Panc1 (cell line): ENCODE measurements at regions not wholly inside any gene's neighbourhood (a gene's known extent, or its start where the extent isn't known, plus 50 kb on each side); places are given as distances from the start of the nearest gene placed in this dataset.
"Not testable (repeated sequence)": the region's sequence is repeated elsewhere in the genome, so short reads cannot be mapped to it uniquely, and the experiment has no call there.

Source experiments
- ATAC-seq: fragments of 200-7000 bp; cut with Tn5 transposase; 2 replicates; pipeline ENCODE4 v1.9.1; 2020; ENCODE audit warnings: mild to moderate bottlenecking, moderate library complexity
- BruUV-seq: library from RNA; stranded (reverse); fragments of 400-500 nt; replicated peaks from 2 replicates; lab custom pipeline; 2021; lab: Mats Ljungman, UMichigan
- CTCF ChIA-PET: fragments of 300-600 bp; sonication (Branson Sonifier 250); formaldehyde crosslinking; loops from one replicate; lab custom pipeline; 2022; ENCODE audit warnings: antibody characterized with exemption; lab: Charles Lee
- POLR2A ChIA-PET: fragments of 300-600 bp; sonication (Branson Sonifier 250); formaldehyde crosslinking; loops from one replicate; lab custom pipeline; 2022; ENCODE audit warnings: antibody characterized with exemption; lab: Charles Lee
- DNase-seq: peaks from one replicate; pipeline ENCODE4 v3.0.0-alpha.2; 2010; ENCODE audit warnings: low read depth, low spot score
- H3K27ac ChIP-seq: 2 replicates; pipeline ENCODE4 v1.5.1; 2011; ENCODE audit warnings: mild to moderate bottlenecking, low read length, inconsistent platforms
- H3K27me3 ChIP-seq: fragments of 200-500 bp; sonication (Bioruptor generic); 2 replicates; pipeline ENCODE4 v1.6.0; 2014; ENCODE audit warnings: low read length, inconsistent platforms; ENCODE audit not compliant: control insufficient read depth, insufficient read depth
- H3K36me3 ChIP-seq: fragments of 200-500 bp; sonication (Bioruptor generic); 2 replicates; pipeline ENCODE4 v1.5.1; 2014; ENCODE audit warnings: inconsistent platforms, mild to moderate bottlenecking, low read length, moderate library complexity; ENCODE audit not compliant: control insufficient read depth, insufficient read depth
- H3K4me1 ChIP-seq: 2 replicates; pipeline ENCODE4 v1.5.1; 2011; ENCODE audit warnings: inconsistent platforms, mild to moderate bottlenecking, low read length, moderate library complexity; ENCODE audit not compliant: control insufficient read depth, insufficient read depth
- H3K4me3 ChIP-seq, 2 experiments: 2 replicates each; pipeline ENCODE4 v1.5.1; 2011 to 2012; ENCODE audit warnings: low read depth in 2 of 2, low read length in 2 of 2, mild to moderate bottlenecking in 2 of 2, inconsistent platforms in 1 of 2, moderate library complexity in 1 of 2
- H3K9me3 ChIP-seq: fragments of 200-500 bp; sonication (Bioruptor generic); 2 replicates; pipeline ENCODE4 v1.5.1; 2014; ENCODE audit warnings: low read depth, mild to moderate bottlenecking, inconsistent platforms, low read length, moderate library complexity; ENCODE audit not compliant: control insufficient read depth, insufficient read depth
- POLR2AphosphoS5 ChIP-seq: IDR thresholded peaks from 2 replicates; pipeline ENCODE4 v1.6.1; 2012; ENCODE audit warnings: mild to moderate bottlenecking, low read depth, low read length, moderate library complexity
- SIN3A ChIP-seq: IDR thresholded peaks from 2 replicates; pipeline ENCODE4 v1.6.1; 2012; ENCODE audit warnings: low read depth, mild to moderate bottlenecking, low read length, moderate library complexity, borderline replicate concordance; ENCODE audit not compliant: insufficient read depth
- TCF7L2 ChIP-seq: IDR thresholded peaks from 2 replicates; pipeline ENCODE4 v1.6.1; 2011; ENCODE audit warnings: mild to moderate bottlenecking, low read depth, low read length, inconsistent platforms
- in situ Hi-C: cut with HindIII; loops from 2 replicates; pipeline ENCODE4 v1.10.0; 2016; ENCODE audit warnings: low sequenced_read_pairs, low pct_unique_long_range_greater_than_20kb
- intact Hi-C: fragments of 100-400 bp; cut with micrococcal nuclease; formaldehyde crosslinking; loops from one replicate; pipeline ENCODE4 v1.10.0; 2022; ENCODE audit not compliant: unreplicated experiment
- TF ChIP-seq, protein P1 (sequence below): fragments of 450-650 bp; IDR thresholded peaks from 2 replicates; pipeline ENCODE4 v1.5.1; 2017; ENCODE audit warnings: mild to moderate bottlenecking
- TF ChIP-seq, protein P2 (sequence below), 2 experiments: IDR thresholded peaks; 2 replicates each; pipeline ENCODE4 v1.6.1; 2011 to 2012; ENCODE audit warnings: low read depth in 2 of 2, control low read depth in 1 of 2, low read length in 1 of 2, mild to moderate bottlenecking in 1 of 2, moderate library complexity in 1 of 2; ENCODE audit not compliant: insufficient read depth in 1 of 2

DNA sequence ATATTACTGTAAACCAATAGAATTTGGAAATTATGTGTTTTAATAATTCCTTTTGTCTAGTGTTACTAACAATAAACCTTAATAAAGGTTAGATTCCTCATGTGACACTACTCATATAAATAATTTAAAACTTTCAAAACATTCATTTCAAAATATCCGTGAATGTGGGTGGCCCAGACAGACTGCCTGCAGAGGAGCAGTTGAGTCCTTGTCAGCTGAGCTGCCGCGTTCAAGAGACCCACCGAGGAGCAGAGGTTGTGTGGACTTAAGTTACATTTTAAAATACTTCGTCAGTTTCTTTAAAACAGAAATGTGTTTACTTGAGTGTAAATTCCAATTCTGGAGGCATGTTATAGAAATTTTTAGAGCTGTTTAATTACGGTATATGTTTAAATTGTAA is 64.2 kb upstream of the HGFAC start:
- Histone ChIP-seq H3K4me3 (no peak overlapping the region), H3K4me1 (no peaks in the 10 kb centered on the region), H3K36me3 (no peaks in the 10 kb centered on the region), H3K27ac (no peak overlapping the region), H3K9me3 (no peaks in the 10 kb centered on the region), H3K27me3 (no peaks in the 10 kb centered on the region)
- ATAC-seq: no peak
- CTCF ChIA-PET: no interaction called here
- DNase-seq: no peak
- TF ChIP-seq, protein P1, sequence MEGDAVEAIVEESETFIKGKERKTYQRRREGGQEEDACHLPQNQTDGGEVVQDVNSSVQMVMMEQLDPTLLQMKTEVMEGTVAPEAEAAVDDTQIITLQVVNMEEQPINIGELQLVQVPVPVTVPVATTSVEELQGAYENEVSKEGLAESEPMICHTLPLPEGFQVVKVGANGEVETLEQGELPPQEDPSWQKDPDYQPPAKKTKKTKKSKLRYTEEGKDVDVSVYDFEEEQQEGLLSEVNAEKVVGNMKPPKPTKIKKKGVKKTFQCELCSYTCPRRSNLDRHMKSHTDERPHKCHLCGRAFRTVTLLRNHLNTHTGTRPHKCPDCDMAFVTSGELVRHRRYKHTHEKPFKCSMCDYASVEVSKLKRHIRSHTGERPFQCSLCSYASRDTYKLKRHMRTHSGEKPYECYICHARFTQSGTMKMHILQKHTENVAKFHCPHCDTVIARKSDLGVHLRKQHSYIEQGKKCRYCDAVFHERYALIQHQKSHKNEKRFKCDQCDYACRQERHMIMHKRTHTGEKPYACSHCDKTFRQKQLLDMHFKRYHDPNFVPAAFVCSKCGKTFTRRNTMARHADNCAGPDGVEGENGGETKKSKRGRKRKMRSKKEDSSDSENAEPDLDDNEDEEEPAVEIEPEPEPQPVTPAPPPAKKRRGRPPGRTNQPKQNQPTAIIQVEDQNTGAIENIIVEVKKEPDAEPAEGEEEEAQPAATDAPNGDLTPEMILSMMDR: no peak
- TF ChIP-seq POLR2AphosphoS5: no peak
- TF ChIP-seq TCF7L2: no peak
- TF ChIP-seq SIN3A: no peak
- TF ChIP-seq, protein P2, sequence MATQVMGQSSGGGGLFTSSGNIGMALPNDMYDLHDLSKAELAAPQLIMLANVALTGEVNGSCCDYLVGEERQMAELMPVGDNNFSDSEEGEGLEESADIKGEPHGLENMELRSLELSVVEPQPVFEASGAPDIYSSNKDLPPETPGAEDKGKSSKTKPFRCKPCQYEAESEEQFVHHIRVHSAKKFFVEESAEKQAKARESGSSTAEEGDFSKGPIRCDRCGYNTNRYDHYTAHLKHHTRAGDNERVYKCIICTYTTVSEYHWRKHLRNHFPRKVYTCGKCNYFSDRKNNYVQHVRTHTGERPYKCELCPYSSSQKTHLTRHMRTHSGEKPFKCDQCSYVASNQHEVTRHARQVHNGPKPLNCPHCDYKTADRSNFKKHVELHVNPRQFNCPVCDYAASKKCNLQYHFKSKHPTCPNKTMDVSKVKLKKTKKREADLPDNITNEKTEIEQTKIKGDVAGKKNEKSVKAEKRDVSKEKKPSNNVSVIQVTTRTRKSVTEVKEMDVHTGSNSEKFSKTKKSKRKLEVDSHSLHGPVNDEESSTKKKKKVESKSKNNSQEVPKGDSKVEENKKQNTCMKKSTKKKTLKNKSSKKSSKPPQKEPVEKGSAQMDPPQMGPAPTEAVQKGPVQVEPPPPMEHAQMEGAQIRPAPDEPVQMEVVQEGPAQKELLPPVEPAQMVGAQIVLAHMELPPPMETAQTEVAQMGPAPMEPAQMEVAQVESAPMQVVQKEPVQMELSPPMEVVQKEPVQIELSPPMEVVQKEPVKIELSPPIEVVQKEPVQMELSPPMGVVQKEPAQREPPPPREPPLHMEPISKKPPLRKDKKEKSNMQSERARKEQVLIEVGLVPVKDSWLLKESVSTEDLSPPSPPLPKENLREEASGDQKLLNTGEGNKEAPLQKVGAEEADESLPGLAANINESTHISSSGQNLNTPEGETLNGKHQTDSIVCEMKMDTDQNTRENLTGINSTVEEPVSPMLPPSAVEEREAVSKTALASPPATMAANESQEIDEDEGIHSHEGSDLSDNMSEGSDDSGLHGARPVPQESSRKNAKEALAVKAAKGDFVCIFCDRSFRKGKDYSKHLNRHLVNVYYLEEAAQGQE (IDR thresholded peaks at IDR 0.05; ENCODE audit: insufficient read depth in 1 of 2, low read depth in 2 of 2, low read length in 1 of 2): no peak
- POLR2A ChIA-PET: no interaction called here
- intact Hi-C loops: no loop called here
- no TSS peak for BruUV-seq
- in situ Hi-C loops: no loop called here

DNA sequence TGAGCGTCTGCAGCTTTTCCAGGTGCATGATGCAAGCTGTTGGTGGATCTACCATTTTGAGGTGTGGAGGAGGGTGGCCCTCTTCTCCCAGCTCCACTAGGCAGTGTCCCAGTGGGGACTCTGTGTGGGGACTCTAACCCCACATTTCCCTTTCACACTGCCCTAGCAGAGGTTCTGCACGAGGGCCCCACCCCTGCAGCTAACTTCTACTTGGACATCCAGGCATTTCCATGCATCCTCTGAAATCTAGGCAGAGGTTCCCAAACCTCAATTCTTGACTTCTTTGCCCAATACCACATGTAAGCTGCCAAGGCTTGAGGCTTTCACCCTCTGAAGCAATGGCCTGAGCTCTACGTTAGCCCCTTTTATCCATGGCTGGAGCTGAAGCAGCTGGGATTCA is 61.4 kb upstream of the HGFAC start:
- in situ Hi-C loops, BruUV-seq, H3K27me3 ChIP-seq, H3K27ac ChIP-seq, POLR2A ChIA-PET, H3K4me3 ChIP-seq, H3K36me3 ChIP-seq, ATAC-seq, intact Hi-C loops, CTCF ChIA-PET, H3K9me3 ChIP-seq, DNase-seq, H3K4me1 ChIP-seq: not testable (repeated sequence)

DNA sequence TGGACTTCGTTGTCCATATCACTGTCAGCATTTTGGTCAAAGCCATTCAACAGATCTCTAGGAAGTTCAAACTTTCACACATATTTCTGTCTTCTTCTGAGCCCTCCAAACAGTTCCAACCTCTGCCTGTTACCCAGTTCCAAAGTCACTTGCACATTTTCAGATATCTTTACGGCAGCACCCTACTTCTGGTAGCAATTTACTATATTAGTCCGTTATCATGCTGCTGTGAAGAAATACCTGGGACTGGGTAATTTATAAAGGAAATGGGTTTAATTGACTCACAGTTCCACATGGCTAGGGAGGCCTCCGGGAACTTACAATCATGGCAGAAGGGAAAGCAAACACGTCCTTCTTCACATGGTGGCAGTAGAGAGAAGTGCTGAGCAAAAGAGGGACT is 60.6 kb upstream of the HGFAC start:
- H3K9me3 ChIP-seq, intact Hi-C loops, H3K4me3 ChIP-seq, BruUV-seq, ATAC-seq, H3K27ac ChIP-seq, POLR2A ChIA-PET, in situ Hi-C loops, H3K4me1 ChIP-seq, H3K36me3 ChIP-seq, DNase-seq, CTCF ChIA-PET, H3K27me3 ChIP-seq: not testable (repeated sequence)
